Heart left ventricle (tissue), 13 donors: ENCODE measurements at regions not wholly inside any gene's neighbourhood (a gene's known extent, or its start where the extent isn't known, plus 50 kb on each side); places are given as distances from the start of the nearest gene placed in this dataset.

Experiments used
- POLR2A ChIP-seq, 2 donors: fragments of 450-650 bp; IDR thresholded peaks; one replicate each; pipeline ENCODE4 v1.6.1; 2017; ENCODE audit warnings: antibody characterized with exemption in 2 of 2, mild to moderate bottlenecking in 2 of 2, moderate library complexity in 2 of 2
- TF ChIP-seq, protein P1 (sequence below), 12 donors: fragments of 200-600 bp; sonication (generic) in 4 of 12; IDR thresholded peaks; one replicate each; pipeline versions ENCODE4 v1.5.0 to v1.8.0; 2018 to 2022; ENCODE audit warnings: antibody characterized with exemption in 12 of 12, mild to moderate bottlenecking in 5 of 12
- donor health status: ischemic (EF 13 %, LVEDD 7.1; RV severe dilation, severe dysfunction).
- donor health status: DM: no; HTN: yes; CAD: no.
- donor health status: DM: no; HTN: no; CAD: no.
- donor health status: ischemic (EF 25% LVEDD 6.9; RV normal size, moderate dysfunction).
- donor health status: ischemic (EF 25% LVEDD 5.7; RV mildly dilated, moderate dysfunction).
- donor health status: ischemic (EF 35%, LVEDD 5.7; RV mildly dilated, moderate dysfunction).
- donor health status: nonischemic (EF 11% LVEDD 7.7; RV severe dilation, severe dysfunction).
- donor health status: DM: yes; HTN: yes; CAD: no.
- donor health status: PGD.
- donor health status: ischemic (EF 29% LVEDD 5.4; RV normal size, mild dysfunction).
- donor health status: nonischemic (EF 23%, LVEDD 6.1; RV moderate dilation, normal function).

DNA sequence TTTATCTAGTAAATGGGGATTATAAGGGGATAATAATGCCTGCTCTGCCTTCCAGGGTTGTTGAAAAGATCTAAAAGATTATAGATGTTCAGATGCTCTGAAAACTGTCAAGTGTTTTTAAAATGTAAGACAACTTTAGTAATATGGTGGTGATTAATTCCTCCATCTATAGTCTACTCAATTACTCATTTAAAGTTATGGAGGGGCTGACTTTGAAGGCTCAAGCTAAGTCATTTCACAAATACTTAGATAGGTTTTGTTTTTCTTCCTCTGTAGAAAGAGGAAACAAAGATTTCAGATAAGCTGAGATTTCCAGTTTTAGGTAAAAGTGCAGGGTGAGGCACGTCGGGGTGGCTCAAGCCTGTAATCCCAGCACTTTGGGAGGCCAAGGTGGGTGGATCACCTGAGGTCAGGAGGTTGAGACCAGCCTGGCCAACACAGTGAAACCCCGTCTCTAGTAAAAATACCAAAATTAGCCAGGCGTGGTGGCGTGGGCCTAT, 50.5 kb upstream of the PIM1 start:
- TF ChIP-seq, protein P1, sequence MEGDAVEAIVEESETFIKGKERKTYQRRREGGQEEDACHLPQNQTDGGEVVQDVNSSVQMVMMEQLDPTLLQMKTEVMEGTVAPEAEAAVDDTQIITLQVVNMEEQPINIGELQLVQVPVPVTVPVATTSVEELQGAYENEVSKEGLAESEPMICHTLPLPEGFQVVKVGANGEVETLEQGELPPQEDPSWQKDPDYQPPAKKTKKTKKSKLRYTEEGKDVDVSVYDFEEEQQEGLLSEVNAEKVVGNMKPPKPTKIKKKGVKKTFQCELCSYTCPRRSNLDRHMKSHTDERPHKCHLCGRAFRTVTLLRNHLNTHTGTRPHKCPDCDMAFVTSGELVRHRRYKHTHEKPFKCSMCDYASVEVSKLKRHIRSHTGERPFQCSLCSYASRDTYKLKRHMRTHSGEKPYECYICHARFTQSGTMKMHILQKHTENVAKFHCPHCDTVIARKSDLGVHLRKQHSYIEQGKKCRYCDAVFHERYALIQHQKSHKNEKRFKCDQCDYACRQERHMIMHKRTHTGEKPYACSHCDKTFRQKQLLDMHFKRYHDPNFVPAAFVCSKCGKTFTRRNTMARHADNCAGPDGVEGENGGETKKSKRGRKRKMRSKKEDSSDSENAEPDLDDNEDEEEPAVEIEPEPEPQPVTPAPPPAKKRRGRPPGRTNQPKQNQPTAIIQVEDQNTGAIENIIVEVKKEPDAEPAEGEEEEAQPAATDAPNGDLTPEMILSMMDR (IDR thresholded peaks at IDR 0.05): no peak
- no peak for TF ChIP-seq POLR2A (IDR thresholded peaks at IDR 0.05)
